GM19324 (cell line): ENCODE measurements at regions not wholly inside any gene's neighbourhood (a gene's known extent, or its start where the extent isn't known, plus 50 kb on each side); places are given as distances from the start of the nearest gene placed in this dataset.
"Not testable (repeated sequence)": the region's sequence is repeated elsewhere in the genome, so short reads cannot be mapped to it uniquely, and the experiment has no call there.

Experiments
- ATAC-seq: cut with Tn5 transposase; IDR thresholded peaks from one replicate; pipeline ENCODE4 v1.9.1; 2021; ENCODE audit warnings: mild to moderate bottlenecking, moderate library complexity; ENCODE audit not compliant: unreplicated experiment, low FRiP score

DNA sequence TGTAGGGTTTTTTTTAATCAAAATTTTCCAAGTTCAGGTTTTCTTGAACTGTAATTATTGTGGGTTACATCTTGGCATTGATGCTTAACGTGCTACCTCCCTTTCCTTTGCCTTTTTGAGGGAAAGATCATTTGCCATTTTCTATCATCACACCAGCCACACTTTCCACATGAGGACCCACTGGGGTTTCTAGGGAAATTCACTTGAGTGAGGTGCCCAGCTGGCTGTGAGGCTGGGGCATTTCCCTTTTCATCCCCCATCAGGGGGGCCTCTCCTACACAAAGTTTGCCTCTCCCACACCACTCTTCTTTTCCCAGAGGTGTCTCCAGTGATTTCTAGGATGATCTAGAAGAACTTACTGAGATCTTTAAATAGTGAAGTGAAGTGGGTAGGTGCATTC, 335.7 kb downstream of the BMP4 start:
- ATAC-seq, result no peak

DNA sequence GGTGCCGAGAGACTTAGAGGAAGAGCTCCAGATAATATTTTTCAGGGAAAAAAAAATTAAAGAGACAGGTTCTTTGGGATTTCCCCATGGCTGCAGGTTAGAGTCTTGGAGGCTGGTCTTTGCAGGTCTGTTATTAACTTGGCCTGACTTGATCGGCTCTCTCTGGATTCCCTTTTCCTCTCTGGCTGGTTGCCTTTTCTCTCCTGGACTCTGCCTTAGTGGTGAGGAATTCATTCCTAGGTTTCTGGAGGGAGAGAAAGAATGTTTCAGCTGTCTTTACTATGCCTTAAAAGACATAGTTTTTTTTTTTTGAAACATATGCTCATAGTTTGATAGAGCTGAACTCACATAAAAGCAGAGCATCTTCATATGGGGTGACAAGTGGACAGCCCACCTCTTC, 336.3 kb downstream of the BMP4 start:
- ATAC-seq, result no peak

DNA sequence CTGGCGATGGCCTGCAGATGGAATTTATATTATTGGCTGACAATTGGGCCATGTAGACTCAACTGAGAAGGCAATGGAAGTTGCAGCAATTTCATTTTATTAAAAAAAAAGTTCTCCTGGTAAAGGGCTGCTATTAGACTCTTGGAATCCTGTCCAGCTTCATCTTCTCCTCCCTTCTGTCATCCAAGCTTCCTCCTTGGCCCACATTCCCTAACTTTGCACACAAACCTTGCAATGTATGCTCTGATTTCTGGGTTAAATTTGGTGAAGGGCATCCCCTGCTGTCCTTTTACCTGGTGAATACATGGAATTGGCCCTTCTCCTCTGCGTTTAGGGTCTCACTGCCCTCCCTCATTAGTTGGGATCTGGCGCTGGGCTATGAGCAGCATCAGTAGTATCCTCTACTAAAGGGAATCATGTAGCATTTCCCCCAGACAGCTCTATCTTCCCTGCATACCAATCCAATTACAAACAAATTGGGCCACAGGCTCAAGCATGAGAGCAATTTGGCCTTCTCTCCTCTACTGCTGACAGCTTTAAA, 336.9 kb downstream of the BMP4 start:
- no peak for ATAC-seq

DNA sequence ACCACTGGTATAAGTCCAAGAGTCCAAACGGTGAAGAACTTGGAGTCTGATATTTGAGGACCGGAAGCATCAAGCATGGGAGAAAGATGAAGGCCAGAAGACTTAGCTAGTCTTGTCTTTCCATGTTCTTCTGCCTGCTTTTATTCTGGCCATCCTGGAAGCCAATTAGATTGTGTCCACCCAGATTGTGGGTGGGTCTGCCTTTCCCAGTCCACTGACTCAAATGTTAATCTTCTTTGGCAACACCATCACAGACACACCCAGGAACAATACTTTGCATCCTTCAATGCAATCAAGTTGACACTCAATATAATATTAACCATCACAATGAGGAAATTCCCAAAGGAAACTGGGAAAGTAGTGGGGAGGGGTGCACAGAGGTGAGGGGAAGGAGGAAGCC, 340.1 kb downstream of the BMP4 start:
- ATAC-seq, result not testable (repeated sequence)

DNA sequence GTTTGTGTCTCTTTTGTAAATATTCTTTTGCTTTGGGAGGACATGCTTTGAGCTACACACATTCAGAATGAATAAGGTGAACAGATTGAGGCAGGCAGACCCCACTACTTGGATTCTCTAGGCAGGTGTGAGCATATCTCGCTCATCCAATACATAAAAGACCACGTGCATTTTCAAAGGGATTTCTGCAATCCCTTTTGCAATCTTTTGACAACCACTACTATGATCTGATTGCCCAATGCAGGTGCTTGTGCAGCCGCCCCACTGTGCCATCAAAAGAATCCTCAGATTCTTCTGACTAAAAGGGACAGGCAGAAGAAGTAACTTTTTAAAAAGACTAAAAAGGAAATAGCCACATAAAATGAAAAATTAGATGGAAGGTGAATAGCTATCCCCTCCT, 341.4 kb downstream of the BMP4 start:
- no peak for ATAC-seq

DNA sequence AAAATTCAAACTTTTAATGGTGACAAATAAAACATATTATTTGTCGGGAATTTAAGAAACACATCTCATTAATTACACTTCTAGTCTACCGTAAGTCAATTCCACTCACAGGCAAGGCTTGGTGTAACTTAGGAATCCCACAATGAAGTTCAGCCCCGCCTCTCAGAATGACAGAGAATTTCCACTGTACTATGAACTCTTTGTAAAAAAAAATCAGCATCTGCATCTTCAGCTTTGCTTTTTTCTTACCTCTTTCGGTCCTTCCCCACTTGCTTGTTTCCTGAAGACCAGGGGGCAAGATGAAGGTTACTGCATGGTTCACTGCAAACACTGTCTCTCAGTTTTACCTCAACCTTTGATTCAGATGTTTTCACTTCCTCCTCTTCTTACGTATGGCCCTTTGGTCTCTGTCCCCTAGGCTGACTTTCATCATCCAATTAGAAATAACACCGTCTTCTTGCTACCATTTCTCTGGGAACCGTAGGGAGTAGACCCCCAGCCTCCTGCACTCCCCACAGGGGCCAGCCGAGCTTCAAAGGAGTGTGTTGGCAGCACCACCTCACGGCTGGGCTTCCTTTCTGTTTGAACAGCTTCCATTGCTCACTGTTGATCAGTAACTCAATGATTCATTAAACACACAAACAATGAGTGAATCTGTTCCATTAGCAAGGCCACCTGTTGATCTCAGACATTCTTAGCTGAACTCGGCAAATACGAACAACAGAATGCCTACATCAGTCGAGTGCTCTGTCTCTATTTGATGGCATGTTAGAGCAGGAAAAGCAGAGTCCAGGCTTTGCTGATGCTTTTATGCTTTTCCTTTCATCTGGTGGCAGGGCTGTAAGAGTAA, 343.0 kb downstream of the BMP4 start:
- ATAC-seq, result peak; percentile 98

DNA sequence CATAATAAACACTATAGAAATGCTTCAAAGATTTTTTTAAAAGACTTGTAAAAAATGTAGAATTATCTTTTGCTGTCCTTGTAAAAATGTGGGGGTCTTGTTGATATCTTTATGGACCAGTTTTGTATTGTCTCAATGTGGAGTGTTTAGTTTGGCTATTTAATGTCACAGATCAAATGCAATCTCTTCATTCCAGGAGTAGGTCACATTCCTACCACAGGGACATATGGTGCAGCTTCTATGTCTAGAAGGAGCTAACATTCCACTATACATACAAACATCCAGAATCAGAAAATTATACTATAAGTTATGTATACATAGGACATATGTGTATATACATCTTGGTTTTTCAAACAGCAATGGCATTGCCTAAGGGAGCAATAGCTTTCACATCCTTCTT, 345.7 kb downstream of the BMP4 start:
- no peak for ATAC-seq

DNA sequence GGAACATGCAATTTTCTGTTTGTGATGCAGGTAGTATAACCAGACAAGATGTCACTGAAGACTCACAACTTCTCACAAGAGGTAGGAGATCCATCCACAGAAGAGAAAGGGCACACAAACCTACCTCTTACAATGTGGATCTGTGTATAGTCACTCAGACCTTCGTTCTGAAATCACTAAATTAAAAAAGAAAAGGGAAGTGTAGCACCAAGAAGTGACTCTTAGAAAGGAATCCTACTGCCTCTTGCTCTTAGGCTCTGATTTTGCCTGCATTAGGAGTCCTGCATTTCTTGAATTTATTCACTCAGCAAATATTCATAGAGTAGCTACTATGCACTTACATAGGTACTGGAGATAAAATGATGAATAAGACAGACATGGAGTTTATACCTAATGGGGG, 347.6 kb downstream of the BMP4 start:
- no peak for ATAC-seq

DNA sequence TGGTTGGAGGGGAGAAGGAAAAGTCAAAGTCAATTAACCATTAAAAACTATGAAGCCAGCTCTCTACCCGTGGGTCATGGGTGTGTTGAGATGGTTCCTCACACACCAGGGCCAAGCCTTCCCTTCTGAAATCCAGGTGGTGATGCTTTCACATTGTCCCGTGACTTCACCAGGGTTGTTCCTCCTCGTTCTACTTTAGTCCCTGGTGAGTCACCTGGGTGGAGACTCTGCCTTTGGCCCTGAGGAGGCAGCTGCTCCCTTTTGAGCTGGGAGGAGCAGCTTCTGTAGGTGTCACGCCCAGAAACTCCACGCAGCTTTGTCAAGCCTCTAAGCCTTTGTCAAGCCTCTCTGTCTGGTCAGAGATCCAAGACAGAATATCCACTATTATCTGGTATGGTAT, 348.3 kb downstream of the BMP4 start:
- ATAC-seq, result no peak

DNA sequence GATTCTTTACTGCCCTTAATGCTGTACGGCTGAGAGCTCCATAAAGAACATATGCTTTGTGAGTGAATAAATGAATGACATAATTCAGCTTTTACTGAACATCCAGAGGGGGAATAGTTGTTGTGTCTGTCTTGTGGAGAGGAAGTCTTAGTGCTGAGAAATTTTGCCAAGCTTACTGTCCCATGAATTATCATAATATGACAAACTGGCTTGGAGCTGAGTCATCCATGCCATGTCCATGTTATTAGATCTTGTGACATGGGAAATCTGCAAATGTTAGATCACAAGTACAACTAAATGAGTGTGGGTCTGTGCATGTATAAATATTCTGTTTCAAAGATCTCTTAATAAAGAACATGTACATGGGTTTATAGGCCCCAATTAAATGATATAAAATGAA, 350.4 kb downstream of the BMP4 start:
- no peak for ATAC-seq

DNA sequence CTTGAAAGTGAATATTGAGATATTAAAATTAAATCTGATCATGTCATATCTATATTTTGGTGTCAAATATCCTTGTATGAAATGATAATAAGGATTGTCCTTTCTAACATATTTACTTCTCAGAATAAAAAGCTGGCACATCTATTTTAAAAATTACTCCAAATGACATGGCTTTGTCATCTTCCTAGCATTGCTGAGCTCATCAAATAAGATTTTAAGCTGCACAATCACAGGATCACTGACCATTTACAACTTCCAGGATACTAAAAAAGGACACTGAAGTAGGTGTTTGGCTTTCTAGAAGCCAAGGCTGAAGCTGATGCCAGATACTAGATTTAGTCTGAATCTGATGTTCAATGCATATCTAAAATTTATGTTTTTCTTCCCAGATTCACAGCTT, 351.1 kb downstream of the BMP4 start:
- no peak for ATAC-seq

DNA sequence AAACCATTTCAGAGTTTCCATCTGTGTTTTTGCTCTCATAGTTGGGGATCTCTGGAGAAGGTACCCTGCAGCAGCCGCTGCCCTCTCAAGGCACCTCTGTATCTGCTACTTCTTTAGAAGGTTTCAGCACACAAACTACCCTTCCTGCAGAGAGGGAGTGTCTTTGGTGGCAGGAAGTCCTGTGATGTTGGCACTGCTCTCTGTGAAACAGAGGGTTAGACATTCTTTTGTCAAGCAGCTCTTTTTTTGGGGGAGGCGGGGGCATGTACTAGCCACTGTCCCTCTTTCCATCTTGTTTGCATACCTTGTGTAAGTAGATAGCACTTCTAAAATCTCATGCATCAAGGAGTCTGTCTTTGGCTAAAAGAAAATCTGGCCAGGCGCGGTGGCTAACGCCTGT, 352.6 kb downstream of the BMP4 start:
- ATAC-seq, result no peak

DNA sequence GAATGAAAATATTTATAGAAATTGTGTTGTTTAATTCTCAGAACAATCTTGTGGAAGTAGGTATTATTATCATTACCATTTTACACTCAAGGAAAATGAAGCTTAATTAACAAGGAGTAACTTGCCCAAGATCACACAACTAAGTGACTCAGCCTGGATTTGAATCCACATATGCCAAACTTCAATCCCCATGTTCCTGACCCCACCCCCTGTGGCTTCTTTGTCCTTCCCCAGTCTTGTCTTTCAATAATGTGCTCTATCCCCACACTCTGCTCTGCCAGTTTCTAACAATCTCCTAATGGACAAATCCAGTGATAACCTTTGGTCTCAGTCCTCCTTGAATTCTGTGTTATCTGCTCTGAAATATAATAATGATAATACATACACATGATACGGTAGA, 355.2 kb downstream of the BMP4 start:
- no peak for ATAC-seq

DNA sequence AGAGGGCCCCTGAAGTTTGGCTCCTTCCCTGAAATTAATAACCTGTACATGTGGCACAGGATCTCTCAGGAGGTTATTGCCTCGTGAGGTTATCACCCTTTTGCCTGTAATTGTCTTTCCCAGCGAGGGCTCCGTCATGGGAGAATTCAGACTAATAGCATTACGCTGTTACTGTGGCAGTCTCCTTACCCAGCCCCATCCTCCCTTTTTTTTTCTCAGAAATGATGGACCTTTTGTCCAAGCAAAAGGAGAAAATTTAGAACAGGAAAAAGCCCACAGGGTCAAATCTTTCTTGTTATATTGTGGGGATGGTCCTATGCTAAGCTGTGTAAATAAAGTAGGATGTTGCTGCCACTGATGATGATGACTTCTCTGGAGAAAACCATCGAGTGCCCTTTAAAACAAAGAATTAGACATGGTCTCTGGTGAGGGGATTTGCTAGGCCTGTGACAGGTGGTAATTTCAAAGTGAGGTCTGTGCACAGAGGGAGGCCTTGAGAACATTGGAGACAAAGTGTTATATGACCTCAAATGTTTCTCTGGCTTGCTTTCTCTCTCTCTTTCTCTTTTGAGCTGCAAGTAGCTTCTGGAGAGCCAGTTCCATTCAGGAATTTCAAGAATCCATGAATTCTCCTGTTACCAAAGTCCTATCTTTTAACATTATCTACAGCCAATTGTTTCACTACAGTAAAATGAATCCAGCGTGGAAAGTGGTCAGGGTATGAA, 357.2 kb downstream of the BMP4 start:
- ATAC-seq, result no peak

DNA sequence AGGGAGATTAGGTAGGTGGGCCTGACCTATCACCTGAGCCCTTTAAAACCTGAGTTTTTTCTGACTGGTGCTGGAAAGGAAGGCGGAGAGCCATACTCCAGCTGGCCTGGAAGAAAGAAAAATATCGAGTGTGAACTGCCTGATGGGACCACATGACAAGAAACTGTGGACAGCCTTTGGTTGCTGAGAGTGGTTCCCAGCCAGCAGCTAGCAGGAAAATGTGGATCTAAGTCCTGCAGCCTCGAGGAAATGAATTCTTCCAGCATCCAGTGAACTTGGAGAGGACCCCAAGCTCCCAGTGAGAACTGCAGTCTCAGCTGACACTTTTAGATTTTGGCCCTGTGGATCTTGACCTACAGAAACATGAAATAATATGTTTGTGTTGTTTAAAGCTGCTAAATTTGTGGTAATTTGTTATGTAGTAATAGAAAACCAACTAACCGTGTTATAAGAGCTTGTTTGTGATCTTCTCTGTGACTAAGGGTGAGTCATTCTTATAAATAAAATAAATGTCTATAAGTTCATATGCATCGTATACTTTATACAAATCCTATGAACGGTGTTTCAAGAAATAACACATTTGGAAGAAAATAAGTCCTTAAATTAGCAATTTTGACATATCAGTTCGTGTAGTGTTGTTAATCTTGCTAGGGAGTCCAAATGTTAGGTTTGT, 359.6 kb downstream of the BMP4 start:
- ATAC-seq, result no peak

DNA sequence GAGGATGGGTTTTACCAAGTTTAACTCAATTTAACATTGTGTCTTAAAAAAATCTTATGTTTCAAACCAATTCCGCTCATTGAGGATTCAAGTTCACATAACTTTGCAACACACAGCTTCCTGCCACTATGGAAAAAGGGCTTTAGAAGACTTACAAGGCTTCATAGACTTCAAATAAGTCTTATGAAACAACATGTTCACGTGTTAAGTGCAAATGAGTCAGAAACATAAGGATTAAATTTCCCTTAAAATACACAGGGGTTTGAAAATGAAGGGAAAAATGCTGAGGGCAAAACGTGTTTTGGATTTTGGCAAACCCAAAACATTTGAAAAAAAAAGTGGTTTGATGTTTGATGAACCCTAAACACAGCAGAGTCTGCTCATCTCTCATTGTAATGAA, 364.8 kb downstream of the BMP4 start:
- no peak for ATAC-seq

DNA sequence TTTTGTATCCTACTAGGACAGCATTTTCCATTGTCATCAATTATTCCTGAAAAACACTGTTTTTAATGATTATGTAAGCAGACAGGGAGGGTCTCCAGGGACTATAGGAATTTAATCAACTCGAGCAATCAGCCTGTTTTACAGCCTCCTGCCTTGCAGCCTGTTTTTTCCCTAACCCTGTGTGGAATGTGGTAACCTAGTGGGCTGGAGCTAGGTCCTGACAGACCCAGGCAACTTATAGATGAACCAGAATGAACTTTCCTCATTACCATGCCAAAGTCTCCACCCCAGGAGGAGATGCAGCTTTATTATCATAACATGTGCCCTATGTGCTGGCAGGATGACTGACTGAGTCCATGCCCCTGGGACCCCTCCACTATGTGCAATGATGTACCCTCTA, 375.1 kb downstream of the BMP4 start:
- no peak for ATAC-seq

DNA sequence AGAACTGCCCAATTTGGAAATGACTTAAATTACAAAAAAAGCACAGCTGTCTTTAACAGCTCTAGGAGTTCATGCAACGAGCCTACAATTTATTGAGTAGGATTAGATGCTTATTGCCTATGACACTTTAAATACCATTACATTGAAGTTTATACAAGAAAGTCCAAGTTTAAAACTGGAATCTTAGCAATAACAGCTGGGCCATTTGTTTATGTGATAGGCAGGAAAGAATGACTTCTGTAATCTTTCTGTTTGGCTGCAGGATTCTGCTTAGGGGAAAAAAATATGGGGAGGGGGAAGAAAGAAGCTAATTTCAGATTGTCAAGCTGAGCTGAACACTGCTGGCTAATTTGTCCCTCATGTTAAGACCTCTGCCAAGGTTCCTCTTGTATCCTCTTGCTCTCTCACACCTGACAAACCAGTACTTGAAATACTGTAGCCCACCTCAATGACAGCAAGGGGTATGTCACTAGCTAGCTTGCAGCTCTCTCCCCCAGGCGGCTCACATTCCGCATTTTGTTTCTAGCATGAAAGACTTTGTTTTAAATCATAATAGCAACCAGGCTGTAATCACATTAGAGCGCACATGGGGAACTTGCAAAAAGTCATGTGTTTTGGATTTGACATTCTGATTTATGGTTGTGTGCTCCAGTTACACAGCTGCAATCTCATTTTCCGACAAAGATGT, 384.8 kb downstream of the BMP4 start:
- ATAC-seq, result no peak

DNA sequence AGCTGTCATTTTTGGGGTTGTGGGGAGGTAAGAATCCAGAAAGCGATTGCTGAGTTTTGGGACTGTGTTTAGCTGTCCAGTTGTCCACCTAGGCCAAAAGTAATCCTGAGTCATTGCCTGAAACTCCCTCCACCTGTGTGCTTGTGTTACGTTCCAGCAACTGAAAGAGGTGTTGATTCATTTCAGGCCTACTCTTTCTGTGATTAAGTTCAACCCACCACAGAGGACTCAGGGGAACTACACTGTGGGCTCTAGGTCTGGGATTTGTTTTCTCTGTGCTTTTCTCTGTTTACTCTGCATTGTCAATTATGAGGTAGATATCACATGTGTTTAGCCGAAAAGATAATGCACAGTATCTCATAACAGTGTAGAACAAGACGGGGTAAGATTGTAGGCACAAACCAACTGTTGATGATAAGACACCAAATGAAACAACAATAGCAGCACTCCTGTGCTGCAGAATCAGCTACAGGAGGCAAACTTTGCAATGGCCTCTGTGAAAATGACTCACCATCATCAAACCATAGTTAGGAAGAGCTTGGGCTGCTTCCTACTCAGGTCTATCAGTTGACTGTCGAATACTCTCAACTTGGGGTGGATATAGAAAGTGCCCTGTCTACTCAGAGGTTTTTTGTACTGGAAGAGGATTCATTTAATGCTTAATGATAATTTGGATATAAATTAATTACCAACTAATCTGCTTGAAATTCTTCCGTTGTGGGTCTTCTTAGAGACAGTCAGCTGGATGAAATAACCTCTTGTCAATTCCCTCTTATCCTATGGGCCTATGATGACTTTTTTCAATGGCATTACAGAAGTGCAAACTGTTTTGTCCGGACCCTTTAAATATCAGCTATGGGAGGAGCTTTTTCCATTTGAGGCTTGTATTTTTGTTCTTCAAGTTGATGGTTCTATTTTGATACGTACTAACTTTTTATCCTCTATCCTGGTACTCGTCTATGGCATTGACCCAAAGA, 385.9 kb downstream of the BMP4 start:
- ATAC-seq, result peak; percentile 75

DNA sequence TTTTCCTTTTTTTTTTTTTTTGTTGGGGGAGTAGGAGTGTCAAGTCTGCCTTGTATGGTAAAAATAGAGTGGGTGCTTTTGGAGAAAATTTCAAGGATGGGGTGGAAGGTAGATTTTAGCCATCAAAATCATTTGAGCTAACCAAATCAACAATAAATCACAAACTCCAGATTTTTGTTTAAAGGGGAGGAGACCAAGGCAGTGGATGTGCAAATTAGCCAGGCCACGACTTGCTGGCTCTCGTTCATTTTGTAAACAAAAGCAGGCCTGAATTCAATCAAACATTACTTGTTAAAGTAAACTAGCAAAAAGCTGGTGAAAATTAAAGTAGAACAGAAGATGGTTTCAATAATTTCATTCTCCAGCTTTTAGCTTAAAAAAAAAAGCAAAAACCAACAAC, 387.2 kb downstream of the BMP4 start:
- ATAC-seq, result no peak
